ENCODE measurements at regions not wholly inside any gene's neighbourhood (a gene's known extent, or its start where the extent isn't known, plus 50 kb on each side); places are given as distances from the start of the nearest gene placed in this dataset.
"Not testable (repeated sequence)": the region's sequence is repeated elsewhere in the genome, so short reads cannot be mapped to it uniquely, and the experiment has no call there.

GRCh38 chr12:59453475-59453874 is 142.4 kb upstream of the SLC16A7 start:
- Histone ChIP-seq H3K4me1 (ENCODE audit: control insufficient read depth, insufficient read depth, low read length, unreplicated experiment) (peaks cover 21% of the 10 kb centered on the region), H3K4me3 (ENCODE audit: low read depth, low read length) (no peak overlapping the region), H3K79me2 (ENCODE audit: control insufficient read depth, insufficient read depth, low read length, unreplicated experiment) (no peaks in the 10 kb centered on the region), H3K27ac (ENCODE audit: low read depth, low read length) (no peak overlapping the region), H2AFZ (ENCODE audit: low read length, unreplicated experiment) (no peak overlapping the region), H3K27me3 (ENCODE audit: insufficient read depth, low read length) (no peaks in the 10 kb centered on the region), H3K36me3 (ENCODE audit: insufficient read depth, low read length) (no peaks in the 10 kb centered on the region)

- Histone ChIP-seq H2AFZ (ENCODE audit: low read length, unreplicated experiment) (peak overlapping the region; percentile 35), H3K4me3 (ENCODE audit: low read depth, low read length) (peak overlapping the region; percentile 25; the same call in 1 of the 2 replicates), H3K27me3 (ENCODE audit: insufficient read depth, low read length) (no peaks in the 10 kb centered on the region), H3K4me1 (ENCODE audit: control insufficient read depth, insufficient read depth, low read length, unreplicated experiment) (peaks cover 21% of the 10 kb centered on the region), H3K79me2 (ENCODE audit: control insufficient read depth, insufficient read depth, low read length, unreplicated experiment) (no peaks in the 10 kb centered on the region), H3K36me3 (ENCODE audit: insufficient read depth, low read length) (no peaks in the 10 kb centered on the region), H3K27ac (ENCODE audit: low read depth, low read length) (peak overlapping the region; percentile 79)
Measured at GRCh38 chr12:59452746-59453145, 143.1 kb upstream of the SLC16A7 start.

- peak overlapping the region; percentile 82 for H2AFZ ChIP-seq (ENCODE audit: low read length, unreplicated experiment)
- peaks cover 21% of the 10 kb centered on the region for H3K4me1 ChIP-seq (ENCODE audit: control insufficient read depth, insufficient read depth, low read length, unreplicated experiment)
- H3K4me3 ChIP-seq (ENCODE audit: low read depth, low read length) = peak overlapping the region; percentile 25; the same call in 1 of the 2 replicates
- no peaks in the 10 kb centered on the region for H3K27me3 ChIP-seq (ENCODE audit: insufficient read depth, low read length)
- H3K36me3 ChIP-seq (ENCODE audit: insufficient read depth, low read length) = no peaks in the 10 kb centered on the region
- H3K27ac ChIP-seq (ENCODE audit: low read depth, low read length) = peak overlapping the region; percentile 79
- H3K79me2 ChIP-seq (ENCODE audit: control insufficient read depth, insufficient read depth, low read length, unreplicated experiment) = no peaks in the 10 kb centered on the region
Measured at GRCh38 chr12:59452259-59452658, 143.6 kb upstream of the SLC16A7 start.

DNA sequence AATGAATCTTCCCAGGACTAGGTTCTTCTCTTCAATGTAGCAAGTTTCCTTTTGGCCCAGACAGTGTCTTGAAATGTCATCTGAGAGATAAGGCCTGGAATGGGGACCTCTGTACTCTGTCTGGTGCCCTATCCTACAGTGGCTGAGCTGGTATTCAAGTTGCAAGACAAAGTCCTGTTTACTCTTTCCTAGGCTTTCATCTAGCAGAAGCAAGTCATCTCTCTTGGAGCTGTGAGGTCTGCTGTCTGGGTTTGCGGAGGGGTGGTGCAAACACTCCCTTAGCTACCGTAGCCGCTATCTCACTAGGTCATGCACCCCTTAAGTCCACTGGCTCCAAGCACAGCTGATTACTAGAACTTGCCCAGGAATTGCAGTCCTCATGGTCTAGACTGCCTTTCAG is 149.7 kb upstream of the SLC16A7 start:
- Histone ChIP-seq H3K4me3 (ENCODE audit: low read depth, low read length) (no peak overlapping the region), H2AFZ (ENCODE audit: low read length, unreplicated experiment) (no peak overlapping the region), H3K79me2 (ENCODE audit: control insufficient read depth, insufficient read depth, low read length, unreplicated experiment) (no peaks in the 10 kb centered on the region), H3K27me3 (ENCODE audit: insufficient read depth, low read length) (no peaks in the 10 kb centered on the region), H3K4me1 (ENCODE audit: control insufficient read depth, insufficient read depth, low read length, unreplicated experiment) (no peaks in the 10 kb centered on the region), H3K27ac (ENCODE audit: low read depth, low read length) (no peak overlapping the region), H3K36me3 (ENCODE audit: insufficient read depth, low read length) (no peaks in the 10 kb centered on the region)

- no peak overlapping the region for H2AFZ ChIP-seq (ENCODE audit: low read length, unreplicated experiment)
- H3K4me3 ChIP-seq (ENCODE audit: low read depth, low read length) = no peak overlapping the region
- H3K4me1 ChIP-seq (ENCODE audit: control insufficient read depth, insufficient read depth, low read length, unreplicated experiment) = no peaks in the 10 kb centered on the region
- H3K27ac ChIP-seq (ENCODE audit: low read depth, low read length) = no peak overlapping the region
- H3K27me3 ChIP-seq (ENCODE audit: insufficient read depth, low read length) = no peaks in the 10 kb centered on the region
- no peaks in the 10 kb centered on the region for H3K36me3 ChIP-seq (ENCODE audit: insufficient read depth, low read length)
- H3K79me2 ChIP-seq (ENCODE audit: control insufficient read depth, insufficient read depth, low read length, unreplicated experiment) = no peaks in the 10 kb centered on the region
Measured at GRCh38 chr12:59444932-59445331, 150.9 kb upstream of the SLC16A7 start.

DNA sequence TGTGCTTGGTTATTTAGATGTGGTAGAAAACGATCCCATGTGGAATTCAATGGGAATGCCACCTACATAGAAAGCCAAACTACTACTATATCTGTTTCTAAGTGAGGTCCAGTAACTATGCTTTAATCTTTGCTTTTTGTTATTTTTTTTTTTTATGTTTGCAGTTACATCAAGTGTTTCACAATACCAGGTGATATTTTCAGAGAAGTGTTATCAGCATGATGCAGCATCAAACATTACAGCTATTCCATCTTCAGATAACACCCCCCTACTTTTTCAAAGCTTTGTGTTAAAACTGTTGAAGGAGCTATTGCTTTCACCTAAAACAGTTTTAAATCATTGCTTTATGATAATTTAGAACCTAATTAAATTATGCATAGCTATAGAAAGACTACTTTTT is 163.8 kb upstream of the SLC16A7 start:
- H3K36me3 ChIP-seq (ENCODE audit: insufficient read depth, low read length) = no peaks in the 10 kb centered on the region
- H2AFZ ChIP-seq (ENCODE audit: low read length, unreplicated experiment) = no peak overlapping the region
- H3K4me1 ChIP-seq (ENCODE audit: control insufficient read depth, insufficient read depth, low read length, unreplicated experiment) = no peaks in the 10 kb centered on the region
- no peak overlapping the region for H3K27ac ChIP-seq (ENCODE audit: low read depth, low read length)
- no peaks in the 10 kb centered on the region for H3K27me3 ChIP-seq (ENCODE audit: insufficient read depth, low read length)
- no peak overlapping the region for H3K4me3 ChIP-seq (ENCODE audit: low read depth, low read length)
- H3K79me2 ChIP-seq (ENCODE audit: control insufficient read depth, insufficient read depth, low read length, unreplicated experiment) = no peaks in the 10 kb centered on the region

GRCh38 chr12:59431266-59431665 is 164.6 kb upstream of the SLC16A7 start:
- Histone ChIP-seq H3K4me1 (ENCODE audit: control insufficient read depth, insufficient read depth, low read length, unreplicated experiment) (no peaks in the 10 kb centered on the region), H3K27me3 (ENCODE audit: insufficient read depth, low read length) (no peaks in the 10 kb centered on the region), H3K4me3 (ENCODE audit: low read depth, low read length) (no peak overlapping the region), H3K79me2 (ENCODE audit: control insufficient read depth, insufficient read depth, low read length, unreplicated experiment) (no peaks in the 10 kb centered on the region), H3K36me3 (ENCODE audit: insufficient read depth, low read length) (no peaks in the 10 kb centered on the region), H3K27ac (ENCODE audit: low read depth, low read length) (no peak overlapping the region), H2AFZ (ENCODE audit: low read length, unreplicated experiment) (no peak overlapping the region)

- H3K79me2 ChIP-seq (ENCODE audit: control insufficient read depth, insufficient read depth, low read length, unreplicated experiment) = no peaks in the 10 kb centered on the region
- H3K27ac ChIP-seq (ENCODE audit: low read depth, low read length) = no peak overlapping the region
- no peak overlapping the region for H2AFZ ChIP-seq (ENCODE audit: low read length, unreplicated experiment)
- H3K4me1 ChIP-seq (ENCODE audit: control insufficient read depth, insufficient read depth, low read length, unreplicated experiment) = no peaks in the 10 kb centered on the region
- no peaks in the 10 kb centered on the region for H3K36me3 ChIP-seq (ENCODE audit: insufficient read depth, low read length)
- no peaks in the 10 kb centered on the region for H3K27me3 ChIP-seq (ENCODE audit: insufficient read depth, low read length)
- H3K4me3 ChIP-seq (ENCODE audit: low read depth, low read length) = no peak overlapping the region
Measured at GRCh38 chr12:59429766-59430165, 166.1 kb upstream of the SLC16A7 start.

DNA sequence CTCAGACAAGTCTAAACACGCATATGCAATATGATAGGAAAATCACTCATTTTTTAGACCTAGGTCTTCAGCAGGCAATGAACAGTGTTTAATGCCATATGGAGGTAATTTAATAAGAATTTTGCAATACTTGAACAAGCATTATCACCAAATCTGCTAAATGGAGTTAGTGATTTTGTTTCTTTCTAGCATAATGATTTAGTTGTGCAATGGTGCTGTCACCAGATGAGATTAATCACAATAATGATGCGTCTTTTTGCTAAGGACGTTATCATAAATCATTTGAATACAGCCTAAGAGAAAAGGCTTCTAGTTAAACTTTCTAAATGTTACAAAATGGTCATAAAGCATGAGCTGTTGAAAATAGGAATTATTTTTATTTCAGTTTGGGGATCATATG is 170.0 kb upstream of the SLC16A7 start:
- H3K4me3 ChIP-seq (ENCODE audit: low read depth, low read length) = no peak overlapping the region
- no peaks in the 10 kb centered on the region for H3K79me2 ChIP-seq (ENCODE audit: control insufficient read depth, insufficient read depth, low read length, unreplicated experiment)
- H3K4me1 ChIP-seq (ENCODE audit: control insufficient read depth, insufficient read depth, low read length, unreplicated experiment) = no peaks in the 10 kb centered on the region
- no peak overlapping the region for H2AFZ ChIP-seq (ENCODE audit: low read length, unreplicated experiment)
- H3K36me3 ChIP-seq (ENCODE audit: insufficient read depth, low read length) = no peaks in the 10 kb centered on the region
- no peak overlapping the region for H3K27ac ChIP-seq (ENCODE audit: low read depth, low read length)
- H3K27me3 ChIP-seq (ENCODE audit: insufficient read depth, low read length) = no peaks in the 10 kb centered on the region

GRCh38 chr12:59424666-59425065 is 171.2 kb upstream of the SLC16A7 start:
- not testable (repeated sequence) for H2AFZ ChIP-seq (ENCODE audit: low read length, unreplicated experiment); H3K36me3 ChIP-seq (ENCODE audit: insufficient read depth, low read length); H3K27me3 ChIP-seq (ENCODE audit: insufficient read depth, low read length); H3K27ac ChIP-seq (ENCODE audit: low read depth, low read length); H3K4me1 ChIP-seq (ENCODE audit: control insufficient read depth, insufficient read depth, low read length, unreplicated experiment); H3K79me2 ChIP-seq (ENCODE audit: control insufficient read depth, insufficient read depth, low read length, unreplicated experiment); H3K4me3 ChIP-seq (ENCODE audit: low read depth, low read length)

- Histone ChIP-seq H3K36me3 (ENCODE audit: insufficient read depth, low read length) (no peaks in the 10 kb centered on the region), H3K27me3 (ENCODE audit: insufficient read depth, low read length) (no peaks in the 10 kb centered on the region), H3K27ac (ENCODE audit: low read depth, low read length) (no peak overlapping the region), H3K4me1 (ENCODE audit: control insufficient read depth, insufficient read depth, low read length, unreplicated experiment) (no peaks in the 10 kb centered on the region), H2AFZ (ENCODE audit: low read length, unreplicated experiment) (no peak overlapping the region), H3K79me2 (ENCODE audit: control insufficient read depth, insufficient read depth, low read length, unreplicated experiment) (no peaks in the 10 kb centered on the region), H3K4me3 (ENCODE audit: low read depth, low read length) (no peak overlapping the region)
Measured at GRCh38 chr12:59414051-59414450, 181.8 kb upstream of the SLC16A7 start.

Measured in ACC112 (cell line).